PC-3 (cell line): ENCODE measurements at regions not wholly inside any gene's neighbourhood (a gene's known extent, or its start where the extent isn't known, plus 50 kb on each side); places are given as distances from the start of the nearest gene placed in this dataset.

Experiments used
- ATAC-seq: fragments of 200-7000 bp; cut with Tn5 transposase; 2 replicates; pipeline ENCODE4 v1.9.1; 2020; ENCODE audit warnings: mild to moderate bottlenecking, moderate library complexity
- BruUV-seq: library from RNA; stranded (reverse); fragments of 400-500 nt; replicated peaks from 2 replicates; lab custom pipeline; 2021; lab: Mats Ljungman, UMichigan
- CTCF ChIA-PET: fragments of 300-600 bp; sonication (Branson Sonifier 250); formaldehyde crosslinking; loops from one replicate; lab custom pipeline; 2022; ENCODE audit warnings: antibody characterized with exemption; lab: Charles Lee
- POLR2A ChIA-PET: fragments of 300-600 bp; sonication (Branson Sonifier 250); formaldehyde crosslinking; loops from one replicate; lab custom pipeline; 2022; ENCODE audit warnings: antibody characterized with exemption; ENCODE audit not compliant: unreplicated experiment; lab: Charles Lee
- DNase-seq: peaks from one replicate; pipeline ENCODE4 v3.0.0-alpha.2; 2015
- H2AFZ ChIP-seq: fragments of 300-600 bp; sonication (generic); 2 replicates; pipeline ENCODE4 v1.6.0; 2016; ENCODE audit warnings: antibody characterized with exemption, low read length
- H3F3A ChIP-seq: fragments of 300-600 bp; sonication (generic); one replicate; pipeline ENCODE4 v1.6.0; 2017; ENCODE audit warnings: antibody characterized with exemption, low read length, control low read depth, mild to moderate bottlenecking; ENCODE audit not compliant: unreplicated experiment
- H3K27ac ChIP-seq: fragments of 300-600 bp; sonication (generic); 2 replicates; pipeline ENCODE4 v1.5.1; 2016; ENCODE audit warnings: mild to moderate bottlenecking, low read length
- H3K27me3 ChIP-seq: fragments of 300-600 bp; sonication (generic); 2 replicates; pipeline ENCODE4 v1.6.1; 2016; ENCODE audit warnings: low read length, mixed read lengths
- H3K36me3 ChIP-seq: fragments of 300-600 bp; sonication (generic); 2 replicates; pipeline ENCODE4 v1.6.1; 2016; ENCODE audit warnings: low read depth, mixed run types, low read length, mixed read lengths
- H3K4me1 ChIP-seq: fragments of 300-600 bp; sonication (generic); 2 replicates; pipeline ENCODE4 v1.5.1; 2016; ENCODE audit warnings: low read length; ENCODE audit not compliant: insufficient read depth
- H3K4me2 ChIP-seq: fragments of 300-600 bp; sonication (generic); 2 replicates; pipeline ENCODE4 v1.6.0; 2016; ENCODE audit warnings: low read length
- H3K4me3 ChIP-seq: fragments of 300-600 bp; sonication (generic); 2 replicates; pipeline ENCODE4 v1.5.1; 2016; ENCODE audit warnings: mild to moderate bottlenecking, low read length, mixed read lengths
- H3K79me2 ChIP-seq: fragments of 300-600 bp; sonication (generic); 2 replicates; pipeline ENCODE4 v1.6.1; 2017; ENCODE audit warnings: low read length, mixed read lengths
- H3K9ac ChIP-seq: fragments of 300-600 bp; sonication (generic); 2 replicates; pipeline ENCODE4 v1.6.0; 2016; ENCODE audit warnings: mild to moderate bottlenecking, low read length
- H3K9me2 ChIP-seq: fragments of 300-600 bp; sonication (generic); replicated peaks from 2 replicates; pipeline ENCODE4 v1.6.1; 2016; ENCODE audit warnings: mixed run types, low read length, mixed read lengths
- H3K9me3 ChIP-seq: fragments of 300-600 bp; sonication (generic); 2 replicates; pipeline ENCODE4 v1.6.1; 2016; ENCODE audit warnings: low read length, mixed read lengths
- H4K20me1 ChIP-seq: fragments of 300-600 bp; sonication (generic); 2 replicates; pipeline ENCODE4 v1.6.1; 2016; ENCODE audit warnings: low read length, mixed read lengths
- CTCF ChIP-seq: fragments of 300-600 bp; sonication (generic); conservative IDR thresholded peaks from 2 replicates; pipeline ENCODE4 v1.5.1; 2017; ENCODE audit warnings: antibody characterized with exemption, low read depth, mild to moderate bottlenecking, low read length
- EZH2 ChIP-seq: fragments of 300-600 bp; sonication (generic); IDR thresholded peaks from one replicate; pipeline ENCODE4 v1.6.1; 2017; ENCODE audit warnings: antibody characterized with exemption, mild to moderate bottlenecking, low read length; ENCODE audit not compliant: unreplicated experiment
- EZH2phosphoT487 ChIP-seq: fragments of 300-600 bp; sonication (generic); IDR thresholded peaks from 2 replicates; pipeline ENCODE4 v1.6.1; 2018; ENCODE audit warnings: mild to moderate bottlenecking, antibody characterized with exemption, low read length, borderline replicate concordance
- intact Hi-C: fragments of 100-400 bp; cut with micrococcal nuclease; formaldehyde crosslinking; loops from 2 replicates; pipeline ENCODE4 v1.9.0; 2023

- BruUV-seq = no TSS peak
- CTCF ChIA-PET = no interaction called here
- H3K4me2 ChIP-seq = no peak overlapping the region
Measured at GRCh38 chr13:30850204-30850866, 55.7 kb upstream of the MEDAG start.

GRCh38 chr13:30850867-30851211, 55.2 kb upstream of the MEDAG start:
- ATAC-seq (no peak), DNase-seq (no peak)
- POLR2A ChIA-PET = interaction anchor here (0.7 kb wide), 1 partner anchor 42 kb away, joined by 3 read pairs; no protein-coding TSS in a partner anchor
- Histone ChIP-seq H3K4me1 (no peaks in the 10 kb centered on the region), H2AFZ (no peak overlapping the region), H3K79me2 (no peaks in the 10 kb centered on the region), H3K9ac (no peak overlapping the region), H3K27ac (no peak overlapping the region), H3K9me2 (no peaks in the 10 kb centered on the region), H3K4me2 (no peak overlapping the region), H3F3A (no peaks in the 10 kb centered on the region), H3K9me3 (no peaks in the 10 kb centered on the region), H3K36me3 (no peaks in the 10 kb centered on the region), H3K27me3 (no peaks in the 10 kb centered on the region), H4K20me1 (no peaks in the 10 kb centered on the region), H3K4me3 (no peak overlapping the region)
- no TSS peak for BruUV-seq
- CTCF ChIA-PET = no interaction called here
- TF ChIP-seq EZH2 (no peak), CTCF (no peak), EZH2phosphoT487 (no peak)
- intact Hi-C loops = no loop called here

More at GRCh38 chr13:30850204-30850866, 55.7 kb upstream of the MEDAG start:
- Histone ChIP-seq H2AFZ (no peak overlapping the region), H4K20me1 (no peaks in the 10 kb centered on the region), H3F3A (no peaks in the 10 kb centered on the region), H3K36me3 (no peaks in the 10 kb centered on the region), H3K9ac (no peak overlapping the region), H3K9me3 (no peaks in the 10 kb centered on the region), H3K27ac (no peak overlapping the region), H3K27me3 (no peaks in the 10 kb centered on the region), H3K4me3 (no peak overlapping the region), H3K9me2 (no peaks in the 10 kb centered on the region), H3K4me1 (no peaks in the 10 kb centered on the region), H3K79me2 (no peaks in the 10 kb centered on the region)
- ATAC-seq (no peak), DNase-seq (no peak)
- no peak for TF ChIP-seq EZH2phosphoT487
- TF ChIP-seq EZH2 = no peak
- TF ChIP-seq CTCF = no peak
- intact Hi-C loops = no loop called here
- POLR2A ChIA-PET = interaction anchor here (0.7 kb wide), 1 partner anchor 42 kb away, joined by 3 read pairs; no protein-coding TSS in a partner anchor

- no peaks in the 10 kb centered on the region for H3K9me2 ChIP-seq
- H3K79me2 ChIP-seq = no peaks in the 10 kb centered on the region
- ChIA-PET POLR2A (no interaction called here), CTCF (no interaction called here)
- H3K27me3 ChIP-seq = no peaks in the 10 kb centered on the region
- ATAC-seq = no peak
- H3K9me3 ChIP-seq = no peaks in the 10 kb centered on the region
- H3K4me3 ChIP-seq = no peak overlapping the region
- H3K36me3 ChIP-seq = no peaks in the 10 kb centered on the region
- no peak overlapping the region for H3K4me2 ChIP-seq
- H3F3A ChIP-seq = no peaks in the 10 kb centered on the region
- no peaks in the 10 kb centered on the region for H4K20me1 ChIP-seq
- no TSS peak for BruUV-seq
- H2AFZ ChIP-seq = no peak overlapping the region
- intact Hi-C loops = no loop called here
- no peak overlapping the region for H3K9ac ChIP-seq
- DNase-seq = no peak
- H3K4me1 ChIP-seq = no peaks in the 10 kb centered on the region
- TF ChIP-seq EZH2phosphoT487 = no peak
- no peak for TF ChIP-seq EZH2
- no peak for TF ChIP-seq CTCF
- no peak overlapping the region for H3K27ac ChIP-seq
Measured at GRCh38 chr13:30851697-30852096, 54.4 kb upstream of the MEDAG start.
